GM13977 (cell line): ENCODE measurements at regions not wholly inside any gene's neighbourhood (a gene's known extent, or its start where the extent isn't known, plus 50 kb on each side); places are given as distances from the start of the nearest gene placed in this dataset.

Experiments used
- DNase-seq: peaks from one replicate; pipeline ENCODE4 v3.0.0; 2012; ENCODE audit warnings: low spot score
- CTCF ChIP-seq: IDR thresholded peaks from 2 replicates; pipeline ENCODE4 v1.5.1; 2012; ENCODE audit warnings: mild to moderate bottlenecking, control low read depth; ENCODE audit not compliant: insufficient read depth; ENCODE audit errors: extremely low read depth, missing control alignments
- in situ Hi-C: fragments of 300-500 bp; cut with MboI; formaldehyde crosslinking; loops from one replicate; pipeline ENCODE4 v1.12.0; 2022; ENCODE audit warnings: low sequenced_read_pairs, low pct_unique_long_range_greater_than_20kb, mixed read lengths, inconsistent platforms; ENCODE audit not compliant: unreplicated experiment

- no peak for TF ChIP-seq CTCF
- in situ Hi-C loops, result no loop called here
- peak; percentile 9 for DNase-seq
Measured at GRCh38 chr14:104504172-104504735, 75.3 kb upstream of the C14orf180 start.

- no peak for TF ChIP-seq CTCF
- peak; percentile 11 for DNase-seq
- in situ Hi-C loops, result no loop called here
Measured at GRCh38 chr14:104505085-104506074, 74.2 kb upstream of the C14orf180 start.

- peak; percentile 13 for DNase-seq
- no peak for TF ChIP-seq CTCF
- in situ Hi-C loops, result no loop called here
Measured at GRCh38 chr14:104506461-104507253, 72.9 kb upstream of the C14orf180 start.

GRCh38 chr14:104507443-104507842 lies 72.1 kb upstream of the C14orf180 start:
- DNase-seq, result peak; percentile 13
- no peak for TF ChIP-seq CTCF
- in situ Hi-C loops, result no loop called here

- DNase-seq, result peak; percentile 29
- in situ Hi-C loops, result no loop called here
- TF ChIP-seq CTCF, result no peak
Measured at GRCh38 chr14:104509673-104510072, 69.9 kb upstream of the C14orf180 start.

GRCh38 chr14:104510216-104510615 lies 69.3 kb upstream of the C14orf180 start:
- in situ Hi-C loops, result no loop called here
- no peak for DNase-seq
- TF ChIP-seq CTCF, result no peak
